Muscle of leg (tissue), 3 donors: ENCODE measurements at regions not wholly inside any gene's neighbourhood (a gene's known extent, or its start where the extent isn't known, plus 50 kb on each side); places are given as distances from the start of the nearest gene placed in this dataset.

Experiments
- DNase-seq: peaks from one replicate; pipeline ENCODE4 v3.0.0; 2013
- H3K27ac ChIP-seq: one replicate; pipeline ENCODE4 v1.5.1; 2013; ENCODE audit warnings: mild to moderate bottlenecking, low read length, control low read depth
- H3K27me3 ChIP-seq: one replicate; pipeline ENCODE4 v1.6.1; 2013; ENCODE audit warnings: low read length; ENCODE audit not compliant: control insufficient read depth, insufficient read depth
- H3K36me3 ChIP-seq: one replicate; pipeline ENCODE4 v1.6.1; 2013; ENCODE audit warnings: low read length; ENCODE audit not compliant: control insufficient read depth, insufficient read depth
- H3K4me1 ChIP-seq: one replicate; pipeline ENCODE4 v1.6.1; 2013; ENCODE audit warnings: low read length; ENCODE audit not compliant: control insufficient read depth, insufficient read depth
- H3K4me3 ChIP-seq: one replicate; pipeline ENCODE4 v1.5.1; 2013; ENCODE audit warnings: low read length, control low read depth
- H3K9me3 ChIP-seq: replicated peaks from 2 replicates; pipeline ENCODE4 v1.6.1; 2013; ENCODE audit warnings: low read depth, low read length; ENCODE audit not compliant: control insufficient read depth
- WGBS: methylation state at CpG from one replicate; pipeline ENCODE4 v1.1.5; 2013; ENCODE audit warnings: missing lambda C conversion rate; ENCODE audit not compliant: insufficient coverage; 5-methylcytosine and 5-hydroxymethylcytosine counted together

DNA sequence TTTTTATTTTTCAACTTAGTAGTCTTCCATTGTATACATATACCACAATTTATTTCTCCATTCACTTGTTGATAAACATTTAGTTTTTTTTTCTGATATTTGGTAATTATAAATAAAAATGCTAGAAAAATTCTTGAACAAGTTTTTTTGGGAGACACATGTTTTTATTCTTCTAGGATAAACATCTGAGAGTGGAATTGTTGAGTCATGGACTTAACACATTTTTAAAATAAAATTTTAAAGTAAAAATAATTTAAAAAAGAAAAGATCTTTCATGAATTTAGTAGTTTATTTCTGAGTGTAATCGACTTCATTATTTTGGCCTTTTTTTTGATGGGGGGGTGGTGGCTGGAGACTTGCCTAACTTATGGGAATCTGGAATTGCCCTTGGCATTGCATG lies 391.1 kb downstream of the KCNJ2 start:
- H3K9me3 ChIP-seq = no peaks in the 10 kb centered on the region
- WGBS = 100% methylated on average over 1 of the region's 1 CpG
- no peak overlapping the region for H3K4me3 ChIP-seq
- peaks cover 6% of the 10 kb centered on the region for H3K4me1 ChIP-seq
- H3K36me3 ChIP-seq = no peaks in the 10 kb centered on the region
- H3K27ac ChIP-seq = no peak overlapping the region
- no peaks in the 10 kb centered on the region for H3K27me3 ChIP-seq
- DNase-seq = no peak

GRCh38 chr17:70562137-70562536 lies 392.8 kb downstream of the KCNJ2 start:
- Histone ChIP-seq H3K4me3 (no peak overlapping the region), H3K4me1 (peaks cover 6% of the 10 kb centered on the region), H3K36me3 (no peaks in the 10 kb centered on the region), H3K9me3 (no peaks in the 10 kb centered on the region), H3K27ac (no peak overlapping the region), H3K27me3 (no peaks in the 10 kb centered on the region)
- WGBS = no CpG with 5 or more reads among the region's 1 CpG
- no peak for DNase-seq

GRCh38 chr17:70563281-70563820 lies 394.0 kb downstream of the KCNJ2 start:
- Histone ChIP-seq H3K36me3 (no peaks in the 10 kb centered on the region), H3K4me3 (no peak overlapping the region), H3K27me3 (no peaks in the 10 kb centered on the region), H3K27ac (peak overlapping the region; percentile 80), H3K4me1 (peaks cover 6% of the 10 kb centered on the region), H3K9me3 (no peaks in the 10 kb centered on the region)
- peak; percentile 92 for DNase-seq
- WGBS = no CpG with 5 or more reads among the region's 2 CpGs

DNA sequence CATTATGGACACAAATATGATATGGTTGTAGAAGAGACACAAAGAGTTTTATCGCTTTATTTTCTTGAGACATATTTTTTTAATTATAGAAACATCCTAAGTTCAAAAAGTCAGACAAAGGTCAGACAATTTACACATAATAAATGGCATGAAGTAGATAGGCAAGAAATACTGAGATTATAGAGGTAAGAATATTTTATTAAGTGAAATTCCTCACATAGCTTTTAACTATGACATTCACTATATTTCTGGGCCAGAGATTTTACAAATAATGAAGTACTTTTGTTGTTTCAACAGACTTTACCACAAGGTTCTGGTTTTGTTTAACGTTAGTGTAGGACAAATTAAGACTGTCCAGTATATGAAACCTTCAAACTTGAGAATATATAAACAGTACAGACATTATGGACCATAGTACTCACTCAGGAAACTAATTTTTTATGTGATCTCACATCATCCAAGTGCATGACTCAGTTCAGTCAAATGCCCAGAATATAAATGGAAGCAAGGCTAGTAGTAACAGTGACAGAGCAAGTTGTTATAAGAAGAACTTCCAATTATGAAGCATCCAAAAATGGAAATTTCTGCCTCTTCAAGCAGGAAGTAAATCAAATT lies 394.8 kb downstream of the KCNJ2 start:
- H3K4me1 ChIP-seq = peaks cover 6% of the 10 kb centered on the region
- H3K36me3 ChIP-seq = no peaks in the 10 kb centered on the region
- no CpG with 5 or more reads among the region's 2 CpGs for WGBS
- no peaks in the 10 kb centered on the region for H3K9me3 ChIP-seq
- peak overlapping the region; percentile 80 for H3K27ac ChIP-seq
- no peak overlapping the region for H3K4me3 ChIP-seq
- H3K27me3 ChIP-seq = no peaks in the 10 kb centered on the region
- DNase-seq = peak; percentile 44

- Histone ChIP-seq H3K9me3 (no peaks in the 10 kb centered on the region), H3K27me3 (no peaks in the 10 kb centered on the region), H3K4me3 (no peak overlapping the region), H3K36me3 (no peaks in the 10 kb centered on the region), H3K27ac (no peak overlapping the region), H3K4me1 (peaks cover 2% of the 10 kb centered on the region)
- no CpG with 5 or more reads among the region's 1 CpG for WGBS
- no peak for DNase-seq
Measured at GRCh38 chr17:70569128-70569527, 399.8 kb downstream of the KCNJ2 start.

DNA sequence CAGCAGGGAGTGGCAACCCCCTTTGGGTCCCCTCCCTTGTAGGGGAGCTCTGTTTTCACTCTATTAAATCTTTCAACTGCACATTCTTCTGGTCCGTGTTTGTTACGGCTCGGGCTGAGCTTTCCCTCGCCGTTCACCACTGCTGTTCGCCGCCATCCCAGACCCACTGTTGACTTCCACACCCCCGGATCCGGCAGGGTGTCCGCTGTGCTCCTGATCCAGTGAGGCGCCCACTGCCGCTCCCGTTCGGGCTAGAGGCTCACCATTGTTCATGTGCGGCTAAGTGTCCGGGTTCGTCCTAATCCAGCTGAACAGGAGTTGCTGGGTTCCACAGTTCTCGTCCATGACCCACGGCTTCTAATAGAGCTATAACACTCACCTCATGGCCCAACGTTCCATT lies 408.1 kb downstream of the KCNJ2 start:
- DNase-seq = no peak
- H3K27ac ChIP-seq = no peak overlapping the region
- 90% methylated on average over 20 of the region's 20 CpGs for WGBS
- H3K9me3 ChIP-seq = no peaks in the 10 kb centered on the region
- no peaks in the 10 kb centered on the region for H3K36me3 ChIP-seq
- no peaks in the 10 kb centered on the region for H3K27me3 ChIP-seq
- H3K4me3 ChIP-seq = no peak overlapping the region
- H3K4me1 ChIP-seq = no peaks in the 10 kb centered on the region

- no peak for DNase-seq
- H3K36me3 ChIP-seq = no peaks in the 10 kb centered on the region
- H3K27me3 ChIP-seq = no peaks in the 10 kb centered on the region
- H3K9me3 ChIP-seq = peaks cover 4% of the 10 kb centered on the region
- H3K4me1 ChIP-seq = no peaks in the 10 kb centered on the region
- H3K4me3 ChIP-seq = no peak overlapping the region
- WGBS = no CpG with 5 or more reads among the region's 3 CpGs
- no peak overlapping the region for H3K27ac ChIP-seq
Measured at GRCh38 chr17:70581459-70581858, 412.1 kb downstream of the KCNJ2 start.

DNA sequence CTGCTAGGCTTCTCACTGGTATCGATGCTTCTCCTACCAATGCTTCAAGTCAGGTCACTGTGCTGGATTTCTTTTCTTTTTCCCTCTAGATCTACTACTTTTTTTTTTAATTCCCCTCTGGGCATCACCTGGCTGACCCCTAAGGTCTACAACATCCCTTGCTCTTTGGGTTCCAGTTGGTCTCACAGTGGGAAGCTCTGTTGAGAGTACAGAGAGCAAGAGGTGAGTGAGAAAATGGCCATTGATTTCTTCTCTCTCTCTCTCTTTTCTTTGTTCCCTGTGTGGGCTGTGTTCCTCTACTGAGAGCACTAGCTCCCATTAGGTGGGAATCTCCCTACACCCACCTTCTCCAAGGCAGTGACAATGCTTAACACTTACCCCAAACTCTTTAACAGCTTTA lies 413.4 kb downstream of the KCNJ2 start:
- Histone ChIP-seq H3K27me3 (no peaks in the 10 kb centered on the region), H3K9me3 (peaks cover 4% of the 10 kb centered on the region), H3K4me3 (no peak overlapping the region), H3K4me1 (no peaks in the 10 kb centered on the region), H3K36me3 (no peaks in the 10 kb centered on the region), H3K27ac (no peak overlapping the region)
- WGBS = 100% methylated on average over 1 of the region's 1 CpG
- DNase-seq = no peak

- peaks cover 4% of the 10 kb centered on the region for H3K9me3 ChIP-seq
- H3K36me3 ChIP-seq = no peaks in the 10 kb centered on the region
- H3K4me3 ChIP-seq = no peak overlapping the region
- WGBS = 80% methylated on average over 2 of the region's 4 CpGs
- no peak for DNase-seq
- no peaks in the 10 kb centered on the region for H3K4me1 ChIP-seq
- no peaks in the 10 kb centered on the region for H3K27me3 ChIP-seq
- no peak overlapping the region for H3K27ac ChIP-seq
Measured at GRCh38 chr17:70584255-70584654, 414.9 kb downstream of the KCNJ2 start.

GRCh38 chr17:70588003-70588402 lies 418.7 kb downstream of the KCNJ2 start:
- peaks cover 4% of the 10 kb centered on the region for H3K9me3 ChIP-seq
- no peaks in the 10 kb centered on the region for H3K27me3 ChIP-seq
- H3K27ac ChIP-seq = no peak overlapping the region
- H3K4me3 ChIP-seq = no peak overlapping the region
- no peaks in the 10 kb centered on the region for H3K36me3 ChIP-seq
- 77% methylated on average over 2 of the region's 2 CpGs for WGBS
- DNase-seq = no peak
- H3K4me1 ChIP-seq = no peaks in the 10 kb centered on the region

GRCh38 chr17:70597774-70598173 lies 428.4 kb downstream of the KCNJ2 start:
- Histone ChIP-seq H3K4me1 (no peaks in the 10 kb centered on the region), H3K9me3 (no peaks in the 10 kb centered on the region)

More at GRCh38 chr17:70597774-70598173, 428.4 kb downstream of the KCNJ2 start:
- no peak overlapping the region for H3K4me3 ChIP-seq
- H3K27ac ChIP-seq = no peak overlapping the region
- H3K36me3 ChIP-seq = no peaks in the 10 kb centered on the region
- no peak for DNase-seq
- H3K27me3 ChIP-seq = no peaks in the 10 kb centered on the region
